Heart left ventricle (tissue), 16 donors: ENCODE measurements at regions not wholly inside any gene's neighbourhood (a gene's known extent, or its start where the extent isn't known, plus 50 kb on each side); places are given as distances from the start of the nearest gene placed in this dataset.

Source experiments
- ATAC-seq, 4 donors: fragments of 200-7000 bp; cut with Tn5 transposase; one replicate each; pipeline ENCODE4 v1.9.1; 2020 to 2022; ENCODE audit warnings: moderate library complexity in 4 of 4, mild to moderate bottlenecking in 3 of 4, moderate number of reproducible peaks in 1 of 4
- DNase-seq, 5 donors: peaks; one replicate each; pipeline ENCODE4 v3.0.0-alpha.2; 2020
- H3K27ac ChIP-seq, 12 donors: fragments of 200-600 bp; sonication (generic) in 4 of 12; one replicate each; pipeline versions ENCODE4 v1.5.0 to v1.8.0; 2016 to 2022; ENCODE audit warnings: mild to moderate bottlenecking in 2 of 12
- H3K27me3 ChIP-seq, 9 donors: fragments of 200-600 bp; sonication (generic) in 2 of 9; one replicate each; pipeline versions ENCODE4 v1.5.1 to v1.8.0; 2016 to 2022; ENCODE audit warnings: mild to moderate bottlenecking in 3 of 9
- H3K36me3 ChIP-seq, 9 donors: fragments of 200-600 bp; sonication (generic) in 2 of 9; one replicate each; pipeline versions ENCODE4 v1.5.0 to v1.8.0; 2018 to 2022; ENCODE audit warnings: mild to moderate bottlenecking in 2 of 9
- H3K4me1 ChIP-seq, 12 donors: fragments of 200-600 bp; sonication (generic) in 4 of 12; one replicate each; pipeline versions ENCODE4 v1.5.0 to v1.8.0; 2016 to 2022; ENCODE audit warnings: mild to moderate bottlenecking in 3 of 12
- H3K4me3 ChIP-seq, 12 donors: fragments of 200-600 bp; sonication (generic) in 4 of 12; one replicate each; pipeline versions ENCODE4 v1.5.0 to v1.8.0; 2017 to 2022; ENCODE audit warnings: mild to moderate bottlenecking in 9 of 12, moderate library complexity in 4 of 12
- H3K9me3 ChIP-seq, 12 donors: fragments of 200-600 bp; sonication (generic) in 4 of 12; one replicate each; pipeline versions ENCODE4 v1.5.0 to v1.8.0; 2016 to 2022; ENCODE audit warnings: mild to moderate bottlenecking in 1 of 12
- POLR2A ChIP-seq, 2 donors: fragments of 450-650 bp; IDR thresholded peaks; one replicate each; pipeline ENCODE4 v1.6.1; 2017; ENCODE audit warnings: antibody characterized with exemption in 2 of 2, mild to moderate bottlenecking in 2 of 2, moderate library complexity in 2 of 2
- WGBS, 4 donors: extraction: QIAGEN DNeasy Blood & Tissue Kit in 2 of 4; methylation state at CpG; one replicate each; pipeline versions ENCODE4 v1.1.5 to v1.1.7; 2013 to 2018; 5-methylcytosine and 5-hydroxymethylcytosine counted together
- intact Hi-C, 10 donors: fragments of 100-400 bp; cut with DNase I; formaldehyde crosslinking; loops; one replicate each; pipeline versions ENCODE4 v1.11.1 to v1.14.2; 2022
- TF ChIP-seq, protein P1 (sequence below), 12 donors: fragments of 200-600 bp; sonication (generic) in 4 of 12; IDR thresholded peaks; one replicate each; pipeline versions ENCODE4 v1.5.0 to v1.8.0; 2018 to 2022; ENCODE audit warnings: antibody characterized with exemption in 12 of 12, mild to moderate bottlenecking in 5 of 12
- donor health status: ischemic (EF 13 %, LVEDD 7.1; RV severe dilation, severe dysfunction).
- donor health status: healthy with polysubstance abuse.
- donor health status: DM: no; HTN: yes; CAD: no.
- donor health status: DM: no; HTN: no; CAD: no.
- donor health status: ischemic (EF 25% LVEDD 6.9; RV normal size, moderate dysfunction).
- donor health status: ischemic (EF 25% LVEDD 5.7; RV mildly dilated, moderate dysfunction).
- donor health status: healthy.
- donor health status: DM: yes; HTN: yes; CAD: no.
- donor health status: ischemic (EF 35%, LVEDD 5.7; RV mildly dilated, moderate dysfunction).
- donor health status: nonischemic (EF 11% LVEDD 7.7; RV severe dilation, severe dysfunction).
- donor health status: DM: yes; HTN: yes; CAD: no.
- donor health status: PGD.
- donor health status: ischemic (EF 29% LVEDD 5.4; RV normal size, mild dysfunction).
- donor health status: nonischemic (EF 23%, LVEDD 6.1; RV moderate dilation, normal function).

DNA sequence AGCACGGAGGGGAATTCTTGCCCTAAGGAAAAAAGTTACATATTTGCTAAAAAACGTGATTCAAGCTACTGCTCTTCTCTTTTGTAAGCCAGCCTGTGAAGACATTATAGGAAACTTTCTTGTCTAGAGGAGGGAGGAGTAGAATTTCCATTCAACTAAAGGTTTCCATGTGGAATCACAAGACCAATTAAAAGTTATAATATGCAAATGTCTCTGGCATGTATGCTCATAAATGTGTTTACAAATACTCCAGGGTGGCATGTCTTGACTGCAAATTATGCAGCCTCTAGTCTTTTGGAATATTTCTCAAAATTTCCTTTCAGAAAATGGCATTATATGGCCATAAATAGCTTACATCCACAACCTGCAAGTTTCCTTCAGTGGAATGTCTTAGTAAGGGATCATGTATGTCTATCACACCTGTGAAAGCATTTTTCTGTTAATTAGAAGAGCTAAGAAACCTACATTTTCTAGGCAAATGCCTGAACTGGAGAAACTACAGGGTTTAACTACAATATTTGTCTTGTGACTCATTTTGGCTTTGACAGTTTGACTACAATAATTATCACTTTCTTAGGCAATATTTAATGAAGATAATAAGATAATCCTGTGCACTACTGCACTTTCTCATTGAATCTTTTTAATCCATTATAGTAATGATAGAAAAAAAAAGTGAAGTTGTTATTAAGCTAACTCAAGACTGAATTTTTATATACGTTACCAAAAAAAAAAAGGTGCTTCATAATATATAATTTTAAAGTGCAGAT is 111.1 kb upstream of the C10orf90 start:
- peaks cover 0 to 6% (median 0%) of the 10 kb centered on the region in 9 donors for H3K27me3 ChIP-seq
- no peak overlapping the region for H3K27ac ChIP-seq
- no peaks in the 10 kb centered on the region for H3K4me1 ChIP-seq
- DNase-seq (no peak), ATAC-seq (no peak)
- no peaks in the 10 kb centered on the region for H3K9me3 ChIP-seq
- TF ChIP-seq, protein P1, sequence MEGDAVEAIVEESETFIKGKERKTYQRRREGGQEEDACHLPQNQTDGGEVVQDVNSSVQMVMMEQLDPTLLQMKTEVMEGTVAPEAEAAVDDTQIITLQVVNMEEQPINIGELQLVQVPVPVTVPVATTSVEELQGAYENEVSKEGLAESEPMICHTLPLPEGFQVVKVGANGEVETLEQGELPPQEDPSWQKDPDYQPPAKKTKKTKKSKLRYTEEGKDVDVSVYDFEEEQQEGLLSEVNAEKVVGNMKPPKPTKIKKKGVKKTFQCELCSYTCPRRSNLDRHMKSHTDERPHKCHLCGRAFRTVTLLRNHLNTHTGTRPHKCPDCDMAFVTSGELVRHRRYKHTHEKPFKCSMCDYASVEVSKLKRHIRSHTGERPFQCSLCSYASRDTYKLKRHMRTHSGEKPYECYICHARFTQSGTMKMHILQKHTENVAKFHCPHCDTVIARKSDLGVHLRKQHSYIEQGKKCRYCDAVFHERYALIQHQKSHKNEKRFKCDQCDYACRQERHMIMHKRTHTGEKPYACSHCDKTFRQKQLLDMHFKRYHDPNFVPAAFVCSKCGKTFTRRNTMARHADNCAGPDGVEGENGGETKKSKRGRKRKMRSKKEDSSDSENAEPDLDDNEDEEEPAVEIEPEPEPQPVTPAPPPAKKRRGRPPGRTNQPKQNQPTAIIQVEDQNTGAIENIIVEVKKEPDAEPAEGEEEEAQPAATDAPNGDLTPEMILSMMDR (IDR thresholded peaks at IDR 0.05): no peak
- TF ChIP-seq POLR2A (IDR thresholded peaks at IDR 0.05): no peak
- intact Hi-C loops: no loop called here
- no peak overlapping the region for H3K4me3 ChIP-seq
- 19 to 44% (median 42%) methylated on average over 3 of the region's 3 CpGs for WGBS, 4 donors
- H3K36me3 ChIP-seq: no peaks in the 10 kb centered on the region

DNA sequence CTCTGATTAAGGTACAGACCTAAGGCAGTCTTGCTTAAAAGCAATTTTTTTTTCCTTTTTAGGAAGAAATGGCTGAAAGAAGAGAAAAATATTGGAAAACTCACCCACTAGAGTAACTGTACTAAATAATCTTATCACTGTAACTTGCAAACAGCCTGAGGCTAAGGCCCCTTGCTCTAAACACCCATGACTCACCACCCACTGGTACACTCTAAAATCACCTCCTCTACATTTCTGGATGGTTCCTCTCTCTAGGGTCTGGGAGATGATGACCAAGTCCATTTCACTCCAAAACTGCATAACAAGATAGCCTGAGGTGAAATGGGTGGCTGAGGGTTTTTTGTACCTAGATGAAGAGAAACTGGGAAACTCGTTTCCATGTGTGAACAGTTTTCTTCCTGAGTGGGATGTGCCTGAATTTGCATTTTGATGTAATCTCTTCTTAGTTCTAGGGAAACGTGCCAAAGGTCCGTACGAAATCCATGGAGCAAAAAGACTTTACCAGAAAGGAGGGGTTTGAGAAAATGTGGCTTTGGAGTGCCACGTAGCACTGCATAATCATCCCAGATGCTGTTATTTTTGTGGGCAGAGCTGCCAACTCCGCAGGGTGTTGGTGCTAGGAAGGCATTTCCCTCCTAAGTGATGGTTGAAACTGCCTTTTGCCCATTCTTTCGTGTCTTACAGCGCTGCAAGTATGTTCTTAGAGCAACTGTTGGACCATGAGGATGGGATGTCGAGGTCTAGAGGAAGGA is 113.5 kb upstream of the C10orf90 start:
- no peak for DNase-seq
- no peak for ATAC-seq
- H3K27ac ChIP-seq: no peak overlapping the region
- no peak for TF ChIP-seq POLR2A (IDR thresholded peaks at IDR 0.05)
- TF ChIP-seq, protein P1 (IDR thresholded peaks at IDR 0.05): no peak
- intact Hi-C loops: no loop called here
- H3K4me1 ChIP-seq: no peaks in the 10 kb centered on the region
- H3K9me3 ChIP-seq: no peaks in the 10 kb centered on the region
- H3K4me3 ChIP-seq: no peak overlapping the region
- WGBS, 4 donors: 57 to 63% (median 58%) methylated on average over 9 of the region's 9 CpGs
- peaks cover 0 to 10% (median 0%) of the 10 kb centered on the region in 9 donors for H3K27me3 ChIP-seq
- no peaks in the 10 kb centered on the region for H3K36me3 ChIP-seq

DNA sequence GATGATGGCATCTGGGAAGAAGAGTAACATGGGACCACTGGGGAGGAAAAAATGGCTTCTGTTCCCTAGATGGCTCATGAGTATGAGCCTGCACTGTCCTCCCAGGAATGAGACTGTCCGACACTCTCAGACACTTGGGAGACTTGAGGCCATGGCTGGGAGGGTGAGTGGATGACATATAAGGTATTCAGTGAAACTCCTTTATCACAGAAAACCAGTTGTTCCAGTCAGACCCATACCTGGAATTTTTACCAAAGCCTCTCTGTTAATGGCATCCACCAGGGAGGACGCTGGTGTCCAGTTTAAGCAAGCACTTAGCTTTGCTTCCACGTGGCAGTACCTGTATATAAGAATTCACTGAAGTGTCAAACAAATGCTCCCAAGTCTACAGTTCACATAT is 116.7 kb upstream of the C10orf90 start:
- TF ChIP-seq POLR2A (IDR thresholded peaks at IDR 0.05): no peak
- TF ChIP-seq, protein P1 (IDR thresholded peaks at IDR 0.05): no peak
- Histone ChIP-seq H3K9me3 (peaks cover 0 to 6% (median 0%) of the 10 kb centered on the region in 12 donors), H3K36me3 (no peaks in the 10 kb centered on the region), H3K27ac (no peak overlapping the region), H3K4me3 (no peak overlapping the region), H3K27me3 (peaks cover 0 to 10% (median 0%) of the 10 kb centered on the region in 9 donors), H3K4me1 (no peaks in the 10 kb centered on the region)
- WGBS, 4 donors: 72 to 77% (median 74%) methylated on average over 3 of the region's 3 CpGs
- DNase-seq (no peak), ATAC-seq (no peak)
- intact Hi-C loops: no loop called here

DNA sequence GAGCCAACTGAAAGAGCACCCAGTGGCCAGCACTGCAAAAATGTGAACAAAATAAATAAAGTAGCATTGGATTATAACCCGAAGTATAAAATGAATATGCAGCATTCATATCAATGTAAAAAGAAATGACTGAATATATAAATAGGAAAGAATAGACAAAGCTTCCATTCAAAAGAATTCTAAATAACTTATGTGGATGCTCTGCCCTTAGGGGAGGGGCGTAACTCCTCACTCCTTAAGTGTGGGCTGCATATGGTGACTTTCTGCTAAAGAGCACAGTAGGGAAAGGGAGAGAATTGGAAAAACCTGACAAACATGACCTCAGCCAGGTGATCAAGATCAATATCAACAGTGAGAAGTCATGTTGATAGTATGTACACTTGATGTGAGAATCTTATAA is 109.9 kb upstream of the DOCK1 start:
- no peak overlapping the region for H3K4me3 ChIP-seq
- H3K9me3 ChIP-seq: peaks cover 0 to 27% (median 2%) of the 10 kb centered on the region in 12 donors
- TF ChIP-seq, protein P1 (IDR thresholded peaks at IDR 0.05): no peak
- TF ChIP-seq POLR2A (IDR thresholded peaks at IDR 0.05): no peak
- no peak for DNase-seq
- WGBS, 4 donors: 78 to 88% (median 82%) methylated on average over 2 of the region's 2 CpGs
- no peaks in the 10 kb centered on the region for H3K27me3 ChIP-seq
- intact Hi-C loops: no loop called here
- H3K27ac ChIP-seq: no peak overlapping the region
- no peak for ATAC-seq
- H3K36me3 ChIP-seq: no peaks in the 10 kb centered on the region
- no peaks in the 10 kb centered on the region for H3K4me1 ChIP-seq
